Uterus (tissue), 2 donors: ENCODE measurements at regions not wholly inside any gene's neighbourhood (a gene's known extent, or its start where the extent isn't known, plus 50 kb on each side); places are given as distances from the start of the nearest gene placed in this dataset.

Source experiments
- CTCF ChIP-seq, 4 experiments: fragments of 200-600 bp in 2 of 4; fragments of 450-650 bp in 2 of 4; sonication (generic) in 2 of 4; IDR thresholded peaks; one replicate each; pipeline ENCODE4 v1.5.1; 2016 to 2019; ENCODE audit warnings: antibody characterized with exemption in 4 of 4, mild to moderate bottlenecking in 2 of 4, moderate library complexity in 1 of 4
- POLR2A ChIP-seq, 2 donors: fragments of 450-650 bp; IDR thresholded peaks; one replicate each; pipeline ENCODE4 v1.6.1; 2016; ENCODE audit warnings: antibody characterized with exemption in 2 of 2, mild to moderate bottlenecking in 1 of 2, moderate library complexity in 1 of 2

GRCh38 chr1:5690898-5691297, 301.3 kb downstream of the NPHP4 start:
- TF ChIP-seq CTCF (IDR thresholded peaks at IDR 0.05), result no peak
- TF ChIP-seq POLR2A (IDR thresholded peaks at IDR 0.05), result no peak
